Thyroid gland (tissue), 4 donors: ENCODE measurements at regions not wholly inside any gene's neighbourhood (a gene's known extent, or its start where the extent isn't known, plus 50 kb on each side); places are given as distances from the start of the nearest gene placed in this dataset.

Source experiments
- DNase-seq, 2 donors: peaks; one replicate each; pipeline ENCODE4 v3.0.0-alpha.2; 2019
- H3K27ac ChIP-seq, 3 donors: fragments of 200-600 bp; sonication (generic); 1 replicate in 2 of 3; 2 replicates in 1 of 3; pipeline ENCODE4 v1.5.1; 2016 to 2019; ENCODE audit warnings: mild to moderate bottlenecking in 1 of 3, moderate library complexity in 1 of 3
- H3K27me3 ChIP-seq: fragments of 200-600 bp; sonication (generic); one replicate; pipeline ENCODE4 v1.5.1; 2019
- H3K36me3 ChIP-seq, 2 donors: fragments of 200-600 bp; sonication (generic); one replicate each; pipeline ENCODE4 v1.5.1; 2016 to 2019
- H3K4me1 ChIP-seq, 2 donors: fragments of 200-600 bp; sonication (generic); one replicate each; pipeline ENCODE4 v1.5.1; 2017 to 2019
- H3K4me3 ChIP-seq, 3 donors: fragments of 200-600 bp; sonication (generic); replicated peaks in 1 of 3; 1 replicate in 2 of 3; 2 replicates in 1 of 3; pipeline ENCODE4 v1.5.1; 2016; ENCODE audit warnings: mild to moderate bottlenecking in 1 of 3
- H3K9me3 ChIP-seq: fragments of 200-600 bp; sonication (generic); one replicate; pipeline ENCODE4 v1.5.1; 2017
- CTCF ChIP-seq, 6 experiments: fragments of 200-600 bp in 3 of 6; fragments of 450-650 bp in 3 of 6; sonication (generic) in 3 of 6; IDR thresholded peaks; one replicate each; pipeline ENCODE4 v1.5.1; 2016 to 2019; ENCODE audit warnings: antibody characterized with exemption in 6 of 6, mild to moderate bottlenecking in 2 of 6, inconsistent platforms in 1 of 6, moderate library complexity in 1 of 6
- POLR2A ChIP-seq, 2 donors: fragments of 450-650 bp; IDR thresholded peaks; one replicate each; pipeline ENCODE4 v1.6.1; 2017; ENCODE audit warnings: antibody characterized with exemption in 2 of 2, mild to moderate bottlenecking in 2 of 2, moderate library complexity in 1 of 2
- WGBS, 2 donors: methylation state at CpG; one replicate each; pipeline ENCODE4 v1.1.5; 2017; 5-methylcytosine and 5-hydroxymethylcytosine counted together
- intact Hi-C: fragments of 100-400 bp; cut with DNase I; formaldehyde crosslinking; loops from one replicate; pipeline ENCODE4 v1.15.1; 2023

- H3K4me1 ChIP-seq, result no peaks in the 10 kb centered on the region
- H3K27ac ChIP-seq, result no peak overlapping the region
- WGBS, 2 donors, result 82 to 83% methylated on average over 3 of the region's 3 CpGs
- no peaks in the 10 kb centered on the region for H3K27me3 ChIP-seq
- intact Hi-C loops, result no loop called here
- TF ChIP-seq POLR2A (IDR thresholded peaks at IDR 0.05), result no peak
- TF ChIP-seq CTCF (IDR thresholded peaks at IDR 0.05), result no peak
- H3K36me3 ChIP-seq, result no peaks in the 10 kb centered on the region
- H3K9me3 ChIP-seq, result no peaks in the 10 kb centered on the region
- H3K4me3 ChIP-seq, result no peak overlapping the region
- no peak for DNase-seq
Measured at GRCh38 chr1:57844382-57844980, 420.6 kb upstream of the DAB1 start.

- no peaks in the 10 kb centered on the region for H3K9me3 ChIP-seq
- no peak for DNase-seq
- H3K36me3 ChIP-seq, result no peaks in the 10 kb centered on the region
- H3K4me3 ChIP-seq, result no peak overlapping the region
- no peak for TF ChIP-seq CTCF (IDR thresholded peaks at IDR 0.05)
- no peak for TF ChIP-seq POLR2A (IDR thresholded peaks at IDR 0.05)
- H3K27me3 ChIP-seq, result no peaks in the 10 kb centered on the region
- intact Hi-C loops, result no loop called here
- no peak overlapping the region for H3K27ac ChIP-seq
- H3K4me1 ChIP-seq, result no peaks in the 10 kb centered on the region
Measured at GRCh38 chr1:57843760-57844159, 419.9 kb upstream of the DAB1 start.

- Histone ChIP-seq H3K4me3 (no peak overlapping the region), H3K27ac (no peak overlapping the region), H3K36me3 (no peaks in the 10 kb centered on the region), H3K4me1 (no peaks in the 10 kb centered on the region), H3K27me3 (no peaks in the 10 kb centered on the region), H3K9me3 (no peaks in the 10 kb centered on the region)
- TF ChIP-seq CTCF (IDR thresholded peaks at IDR 0.05), result no peak
- no peak for TF ChIP-seq POLR2A (IDR thresholded peaks at IDR 0.05)
- no peak for DNase-seq
- intact Hi-C loops, result no loop called here
- 69% methylated on average over 1 of the region's 1 CpG for WGBS, 2 donors
Measured at GRCh38 chr1:57839526-57839925, 415.7 kb upstream of the DAB1 start.

- Histone ChIP-seq H3K4me3 (no peak overlapping the region), H3K36me3 (no peaks in the 10 kb centered on the region), H3K27me3 (no peaks in the 10 kb centered on the region), H3K9me3 (no peaks in the 10 kb centered on the region), H3K27ac (no peak overlapping the region), H3K4me1 (no peaks in the 10 kb centered on the region)
- intact Hi-C loops, result no loop called here
- WGBS, 2 donors, result 90 to 94% methylated on average over 1 of the region's 1 CpG
- no peak for DNase-seq
- no peak for TF ChIP-seq CTCF (IDR thresholded peaks at IDR 0.05)
- no peak for TF ChIP-seq POLR2A (IDR thresholded peaks at IDR 0.05)
Measured at GRCh38 chr1:57839067-57839466, 415.2 kb upstream of the DAB1 start.

- H3K9me3 ChIP-seq, result no peaks in the 10 kb centered on the region
- TF ChIP-seq POLR2A (IDR thresholded peaks at IDR 0.05) (no peak), CTCF (IDR thresholded peaks at IDR 0.05) (no peak)
- WGBS, 2 donors, result 15 to 17% methylated on average over 4 to 5 of the region's 5 CpGs
- no peaks in the 10 kb centered on the region for H3K4me1 ChIP-seq
- H3K4me3 ChIP-seq, result no peak overlapping the region
- no peaks in the 10 kb centered on the region for H3K36me3 ChIP-seq
- no peak for DNase-seq
- H3K27ac ChIP-seq, result no peak overlapping the region
- intact Hi-C loops, result no loop called here
- no peaks in the 10 kb centered on the region for H3K27me3 ChIP-seq
Measured at GRCh38 chr1:57835620-57836019, 411.8 kb upstream of the DAB1 start.
